SK-N-SH treated with all-trans-retinoic acid at 6 μM for 48 hours (cell line): ENCODE measurements at regions not wholly inside any gene's neighbourhood (a gene's known extent, or its start where the extent isn't known, plus 50 kb on each side); places are given as distances from the start of the nearest gene placed in this dataset.

ENCODE experiments used
- ATAC-seq: fragments of 200-7000 bp; cut with Tn5 transposase; 3 replicates; pipeline ENCODE4 v1.9.1; 2020; ENCODE audit warnings: mild to moderate bottlenecking, moderate library complexity
- ARNTL ChIP-seq: fragments of 450-650 bp; formaldehyde crosslinking; IDR thresholded peaks from 2 replicates; pipeline ENCODE4 v1.5.0; 2020; ENCODE audit warnings: low read depth, mild to moderate bottlenecking, moderate library complexity, borderline replicate concordance
- BACH2 ChIP-seq: fragments of 250-450 bp; sonication (Bioruptor Pico); IDR thresholded peaks from 2 replicates; pipeline ENCODE4 v1.9.0; 2021; ENCODE audit warnings: mild to moderate bottlenecking, borderline replicate concordance
- CSDC2 ChIP-seq: fragments of 250-450 bp; sonication (Bioruptor Pico); IDR thresholded peaks from 2 replicates; pipeline ENCODE4 v1.5.0; 2020; ENCODE audit warnings: mild to moderate bottlenecking, moderate library complexity
- ESRRG ChIP-seq: fragments of 250-450 bp; sonication (Bioruptor Pico); IDR thresholded peaks from 2 replicates; pipeline ENCODE4 v1.6.1; 2021; ENCODE audit warnings: mild to moderate bottlenecking
- GLIS3 ChIP-seq: fragments of 250-450 bp; sonication (Bioruptor Pico); IDR thresholded peaks from 2 replicates; pipeline ENCODE4 v1.5.0; 2020; ENCODE audit warnings: mild to moderate bottlenecking, moderate library complexity
- ISL1 ChIP-seq: fragments of 250-450 bp; sonication (Bioruptor Pico); IDR thresholded peaks from 2 replicates; pipeline ENCODE4 v2.1.2; 2022; ENCODE audit warnings: mild to moderate bottlenecking, moderate library complexity
- OSR1 ChIP-seq: fragments of 250-450 bp; sonication (Bioruptor Pico); IDR thresholded peaks from 2 replicates; pipeline ENCODE4 v1.8.0; 2022; ENCODE audit warnings: moderate library complexity, mild to moderate bottlenecking, inconsistent platforms
- PPARA ChIP-seq: fragments of 250-450 bp; sonication (Bioruptor Pico); IDR thresholded peaks from 2 replicates; pipeline ENCODE4 v1.5.0; 2020; ENCODE audit warnings: mild to moderate bottlenecking, borderline replicate concordance
- RARB ChIP-seq: fragments of 250-450 bp; sonication (Bioruptor Pico); IDR thresholded peaks from 2 replicates; pipeline ENCODE4 v1.8.0; 2021; ENCODE audit warnings: mild to moderate bottlenecking, moderate library complexity
- SNAI2 ChIP-seq: fragments of 250-450 bp; sonication (Bioruptor Pico); IDR thresholded peaks from 2 replicates; pipeline ENCODE4 v1.5.0; 2020; ENCODE audit warnings: mild to moderate bottlenecking, moderate library complexity
- TCF4 ChIP-seq: fragments of 250-450 bp; sonication (Bioruptor Pico); IDR thresholded peaks from 2 replicates; pipeline ENCODE4 v1.8.0; 2021; ENCODE audit warnings: mild to moderate bottlenecking, moderate library complexity, borderline replicate concordance
- TOX ChIP-seq: fragments of 250-450 bp; sonication (Bioruptor Pico); IDR thresholded peaks from 2 replicates; pipeline ENCODE4 v1.8.0; 2021; ENCODE audit warnings: mild to moderate bottlenecking, moderate library complexity, borderline replicate concordance
- ZC3H10 ChIP-seq: fragments of 250-450 bp; sonication (Bioruptor Pico); IDR thresholded peaks from 2 replicates; pipeline ENCODE4 v1.5.1; 2021; ENCODE audit warnings: mild to moderate bottlenecking, moderate library complexity
- ZFP3 ChIP-seq: fragments of 250-450 bp; sonication (Bioruptor Pico); IDR thresholded peaks from 2 replicates; pipeline ENCODE4 v1.5.0; 2020; ENCODE audit warnings: mild to moderate bottlenecking, moderate library complexity
- ZNF565 ChIP-seq: fragments of 450-650 bp; formaldehyde crosslinking; conservative IDR thresholded peaks from 2 replicates; pipeline ENCODE4 v1.5.0; 2020; ENCODE audit warnings: low read depth, mild to moderate bottlenecking, moderate library complexity
- ZNF70 ChIP-seq: fragments of 450-650 bp; formaldehyde crosslinking; IDR thresholded peaks from 2 replicates; pipeline ENCODE4 v1.5.0; 2020; ENCODE audit warnings: mild to moderate bottlenecking, moderate library complexity
- ZNF8 ChIP-seq: fragments of 450-650 bp; formaldehyde crosslinking; IDR thresholded peaks from 2 replicates; pipeline ENCODE4 v1.5.0; 2020; ENCODE audit warnings: mild to moderate bottlenecking, moderate library complexity
- TF ChIP-seq, protein P1 (sequence below): fragments of 250-450 bp; sonication (Bioruptor Pico); IDR thresholded peaks from 2 replicates; pipeline ENCODE4 v1.5.0; 2020; ENCODE audit warnings: mild to moderate bottlenecking, moderate library complexity
- TF ChIP-seq, protein P2 (sequence below): fragments of 250-450 bp; sonication (Bioruptor Pico); IDR thresholded peaks from 2 replicates; pipeline ENCODE4 v1.8.0; 2021; ENCODE audit warnings: low read depth, mild to moderate bottlenecking, moderate library complexity, borderline replicate concordance
- TF ChIP-seq, protein P3 (sequence below): fragments of 250-450 bp; sonication (Bioruptor Pico); IDR thresholded peaks from 2 replicates; pipeline ENCODE4 v1.5.1; 2020; ENCODE audit warnings: low read depth, mild to moderate bottlenecking, moderate library complexity
- TF ChIP-seq, protein P4 (sequence below): fragments of 250-450 bp; sonication (Bioruptor Pico); IDR thresholded peaks from 2 replicates; pipeline ENCODE4 v1.8.0; 2020; ENCODE audit warnings: mild to moderate bottlenecking, moderate library complexity, borderline replicate concordance
- TF ChIP-seq, protein P5 (sequence below): fragments of 250-450 bp; sonication (Bioruptor Pico); IDR thresholded peaks from 2 replicates; pipeline ENCODE4 v1.5.1; 2021; ENCODE audit warnings: mild to moderate bottlenecking, moderate library complexity

DNA sequence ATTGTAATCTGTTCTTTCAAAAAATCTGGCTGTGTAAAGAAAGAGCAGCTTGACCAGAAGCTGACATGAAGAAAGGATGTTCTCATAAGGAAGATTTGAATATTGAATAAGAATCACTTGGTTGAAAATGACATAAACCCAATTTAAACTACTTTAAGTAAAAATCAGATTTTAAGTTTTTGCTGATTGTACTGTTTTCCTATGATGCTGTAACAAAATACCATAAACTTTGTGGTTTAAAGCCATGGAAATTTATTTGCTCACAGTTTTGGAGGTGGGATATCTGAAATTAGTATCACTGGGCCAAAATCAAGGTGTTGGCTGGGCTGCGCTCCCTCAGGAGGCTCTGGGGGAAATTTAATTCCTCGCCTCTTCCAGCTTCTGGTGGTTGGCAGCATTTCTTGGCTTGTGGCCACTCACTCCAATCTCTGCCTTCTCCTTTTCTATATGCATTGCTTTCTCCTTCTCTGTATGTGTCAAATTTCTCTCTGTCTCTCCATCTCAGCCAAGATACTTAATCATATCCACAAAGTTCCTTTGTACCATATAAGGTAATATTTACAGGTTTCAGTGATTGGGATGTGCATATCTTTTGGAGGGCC lies 141.2 kb upstream of the ZFP64 start:
- TF ChIP-seq RARB (CRISPR knock-in tag), result no peak
- no peak for TF ChIP-seq TCF4 (CRISPR knock-in tag)
- no peak for TF ChIP-seq SNAI2
- TF ChIP-seq ZNF565 (CRISPR knock-in tag), result no peak
- TF ChIP-seq OSR1 (CRISPR knock-in tag), result no peak
- TF ChIP-seq ARNTL (CRISPR knock-in tag), result no peak
- TF ChIP-seq GLIS3 (CRISPR knock-in tag), result no peak
- no peak for TF ChIP-seq ZC3H10 (CRISPR knock-in tag)
- TF ChIP-seq BACH2 (CRISPR knock-in tag), result no peak
- TF ChIP-seq CSDC2 (CRISPR knock-in tag), result no peak
- TF ChIP-seq, protein P1, sequence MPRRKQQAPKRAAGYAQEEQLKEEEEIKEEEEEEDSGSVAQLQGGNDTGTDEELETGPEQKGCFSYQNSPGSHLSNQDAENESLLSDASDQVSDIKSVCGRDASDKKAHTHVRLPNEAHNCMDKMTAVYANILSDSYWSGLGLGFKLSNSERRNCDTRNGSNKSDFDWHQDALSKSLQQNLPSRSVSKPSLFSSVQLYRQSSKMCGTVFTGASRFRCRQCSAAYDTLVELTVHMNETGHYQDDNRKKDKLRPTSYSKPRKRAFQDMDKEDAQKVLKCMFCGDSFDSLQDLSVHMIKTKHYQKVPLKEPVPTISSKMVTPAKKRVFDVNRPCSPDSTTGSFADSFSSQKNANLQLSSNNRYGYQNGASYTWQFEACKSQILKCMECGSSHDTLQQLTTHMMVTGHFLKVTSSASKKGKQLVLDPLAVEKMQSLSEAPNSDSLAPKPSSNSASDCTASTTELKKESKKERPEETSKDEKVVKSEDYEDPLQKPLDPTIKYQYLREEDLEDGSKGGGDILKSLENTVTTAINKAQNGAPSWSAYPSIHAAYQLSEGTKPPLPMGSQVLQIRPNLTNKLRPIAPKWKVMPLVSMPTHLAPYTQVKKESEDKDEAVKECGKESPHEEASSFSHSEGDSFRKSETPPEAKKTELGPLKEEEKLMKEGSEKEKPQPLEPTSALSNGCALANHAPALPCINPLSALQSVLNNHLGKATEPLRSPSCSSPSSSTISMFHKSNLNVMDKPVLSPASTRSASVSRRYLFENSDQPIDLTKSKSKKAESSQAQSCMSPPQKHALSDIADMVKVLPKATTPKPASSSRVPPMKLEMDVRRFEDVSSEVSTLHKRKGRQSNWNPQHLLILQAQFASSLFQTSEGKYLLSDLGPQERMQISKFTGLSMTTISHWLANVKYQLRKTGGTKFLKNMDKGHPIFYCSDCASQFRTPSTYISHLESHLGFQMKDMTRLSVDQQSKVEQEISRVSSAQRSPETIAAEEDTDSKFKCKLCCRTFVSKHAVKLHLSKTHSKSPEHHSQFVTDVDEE (CRISPR knock-in tag), result no peak
- no peak for TF ChIP-seq ESRRG (CRISPR knock-in tag)
- TF ChIP-seq, protein P2, sequence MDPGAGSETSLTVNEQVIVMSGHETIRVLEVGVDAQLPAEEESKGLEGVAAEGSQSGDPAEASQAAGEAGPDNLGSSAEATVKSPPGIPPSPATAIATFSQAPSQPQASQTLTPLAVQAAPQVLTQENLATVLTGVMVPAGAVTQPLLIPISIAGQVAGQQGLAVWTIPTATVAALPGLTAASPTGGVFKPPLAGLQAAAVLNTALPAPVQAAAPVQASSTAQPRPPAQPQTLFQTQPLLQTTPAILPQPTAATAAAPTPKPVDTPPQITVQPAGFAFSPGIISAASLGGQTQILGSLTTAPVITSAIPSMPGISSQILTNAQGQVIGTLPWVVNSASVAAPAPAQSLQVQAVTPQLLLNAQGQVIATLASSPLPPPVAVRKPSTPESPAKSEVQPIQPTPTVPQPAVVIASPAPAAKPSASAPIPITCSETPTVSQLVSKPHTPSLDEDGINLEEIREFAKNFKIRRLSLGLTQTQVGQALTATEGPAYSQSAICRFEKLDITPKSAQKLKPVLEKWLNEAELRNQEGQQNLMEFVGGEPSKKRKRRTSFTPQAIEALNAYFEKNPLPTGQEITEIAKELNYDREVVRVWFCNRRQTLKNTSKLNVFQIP (CRISPR knock-in tag), result no peak
- TF ChIP-seq ISL1, result no peak
- TF ChIP-seq, protein P3, sequence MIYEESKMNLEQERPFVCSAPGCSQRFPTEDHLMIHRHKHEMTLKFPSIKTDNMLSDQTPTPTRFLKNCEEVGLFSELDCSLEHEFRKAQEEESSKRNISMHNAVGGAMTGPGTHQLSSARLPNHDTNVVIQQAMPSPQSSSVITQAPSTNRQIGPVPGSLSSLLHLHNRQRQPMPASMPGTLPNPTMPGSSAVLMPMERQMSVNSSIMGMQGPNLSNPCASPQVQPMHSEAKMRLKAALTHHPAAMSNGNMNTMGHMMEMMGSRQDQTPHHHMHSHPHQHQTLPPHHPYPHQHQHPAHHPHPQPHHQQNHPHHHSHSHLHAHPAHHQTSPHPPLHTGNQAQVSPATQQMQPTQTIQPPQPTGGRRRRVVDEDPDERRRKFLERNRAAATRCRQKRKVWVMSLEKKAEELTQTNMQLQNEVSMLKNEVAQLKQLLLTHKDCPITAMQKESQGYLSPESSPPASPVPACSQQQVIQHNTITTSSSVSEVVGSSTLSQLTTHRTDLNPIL (CRISPR knock-in tag), result no peak
- TF ChIP-seq, protein P4, sequence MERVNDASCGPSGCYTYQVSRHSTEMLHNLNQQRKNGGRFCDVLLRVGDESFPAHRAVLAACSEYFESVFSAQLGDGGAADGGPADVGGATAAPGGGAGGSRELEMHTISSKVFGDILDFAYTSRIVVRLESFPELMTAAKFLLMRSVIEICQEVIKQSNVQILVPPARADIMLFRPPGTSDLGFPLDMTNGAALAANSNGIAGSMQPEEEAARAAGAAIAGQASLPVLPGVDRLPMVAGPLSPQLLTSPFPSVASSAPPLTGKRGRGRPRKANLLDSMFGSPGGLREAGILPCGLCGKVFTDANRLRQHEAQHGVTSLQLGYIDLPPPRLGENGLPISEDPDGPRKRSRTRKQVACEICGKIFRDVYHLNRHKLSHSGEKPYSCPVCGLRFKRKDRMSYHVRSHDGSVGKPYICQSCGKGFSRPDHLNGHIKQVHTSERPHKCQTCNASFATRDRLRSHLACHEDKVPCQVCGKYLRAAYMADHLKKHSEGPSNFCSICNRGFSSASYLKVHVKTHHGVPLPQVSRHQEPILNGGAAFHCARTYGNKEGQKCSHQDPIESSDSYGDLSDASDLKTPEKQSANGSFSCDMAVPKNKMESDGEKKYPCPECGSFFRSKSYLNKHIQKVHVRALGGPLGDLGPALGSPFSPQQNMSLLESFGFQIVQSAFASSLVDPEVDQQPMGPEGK (CRISPR knock-in tag), result no peak
- no peak for TF ChIP-seq PPARA (CRISPR knock-in tag)
- TF ChIP-seq ZFP3 (CRISPR knock-in tag), result no peak
- ATAC-seq, result no peak

DNA sequence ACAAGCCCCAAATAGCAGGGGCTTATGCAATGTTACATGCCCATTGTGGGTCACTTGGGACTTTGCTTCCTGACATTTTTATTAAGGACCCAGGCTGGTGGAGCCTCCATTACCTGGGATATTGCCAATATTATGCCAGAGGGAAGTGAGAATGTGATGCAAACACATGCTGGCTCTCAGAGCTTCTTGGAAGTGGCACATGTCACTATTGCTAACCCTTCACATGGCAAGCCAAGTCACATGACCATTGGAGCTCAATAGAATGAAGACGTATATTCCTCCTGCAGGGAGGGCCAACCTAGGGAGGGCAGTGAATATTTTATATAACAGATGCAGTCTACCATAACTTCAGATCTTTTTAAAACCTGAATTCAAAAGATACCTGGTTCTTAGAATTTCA lies 140.7 kb upstream of the ZFP64 start:
- TF ChIP-seq PPARA (CRISPR knock-in tag) (no peak), ISL1 (no peak), GLIS3 (CRISPR knock-in tag) (no peak), TCF4 (CRISPR knock-in tag) (no peak), ZC3H10 (CRISPR knock-in tag) (no peak), ZFP3 (CRISPR knock-in tag) (no peak), OSR1 (CRISPR knock-in tag) (no peak), ZNF8 (CRISPR knock-in tag) (no peak), ESRRG (CRISPR knock-in tag) (no peak), RARB (CRISPR knock-in tag) (no peak), SNAI2 (no peak), TOX (CRISPR knock-in tag) (no peak), ZNF70 (CRISPR knock-in tag) (no peak), CSDC2 (CRISPR knock-in tag) (no peak), BACH2 (CRISPR knock-in tag) (no peak), ARNTL (CRISPR knock-in tag) (no peak)
- TF ChIP-seq, protein P2 (CRISPR knock-in tag), result no peak
- TF ChIP-seq, protein P4 (CRISPR knock-in tag), result no peak
- TF ChIP-seq, protein P3 (CRISPR knock-in tag), result no peak
- TF ChIP-seq, protein P5, sequence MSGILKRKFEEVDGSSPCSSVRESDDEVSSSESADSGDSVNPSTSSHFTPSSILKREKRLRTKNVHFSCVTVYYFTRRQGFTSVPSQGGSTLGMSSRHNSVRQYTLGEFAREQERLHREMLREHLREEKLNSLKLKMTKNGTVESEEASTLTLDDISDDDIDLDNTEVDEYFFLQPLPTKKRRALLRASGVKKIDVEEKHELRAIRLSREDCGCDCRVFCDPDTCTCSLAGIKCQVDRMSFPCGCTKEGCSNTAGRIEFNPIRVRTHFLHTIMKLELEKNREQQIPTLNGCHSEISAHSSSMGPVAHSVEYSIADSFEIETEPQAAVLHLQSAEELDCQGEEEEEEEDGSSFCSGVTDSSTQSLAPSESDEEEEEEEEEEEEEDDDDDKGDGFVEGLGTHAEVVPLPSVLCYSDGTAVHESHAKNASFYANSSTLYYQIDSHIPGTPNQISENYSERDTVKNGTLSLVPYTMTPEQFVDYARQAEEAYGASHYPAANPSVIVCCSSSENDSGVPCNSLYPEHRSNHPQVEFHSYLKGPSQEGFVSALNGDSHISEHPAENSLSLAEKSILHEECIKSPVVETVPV, result no peak
- no peak for ATAC-seq
